ENCODE measurements at regions not wholly inside any gene's neighbourhood (a gene's known extent, or its start where the extent isn't known, plus 50 kb on each side); places are given as distances from the start of the nearest gene placed in this dataset.

DNA sequence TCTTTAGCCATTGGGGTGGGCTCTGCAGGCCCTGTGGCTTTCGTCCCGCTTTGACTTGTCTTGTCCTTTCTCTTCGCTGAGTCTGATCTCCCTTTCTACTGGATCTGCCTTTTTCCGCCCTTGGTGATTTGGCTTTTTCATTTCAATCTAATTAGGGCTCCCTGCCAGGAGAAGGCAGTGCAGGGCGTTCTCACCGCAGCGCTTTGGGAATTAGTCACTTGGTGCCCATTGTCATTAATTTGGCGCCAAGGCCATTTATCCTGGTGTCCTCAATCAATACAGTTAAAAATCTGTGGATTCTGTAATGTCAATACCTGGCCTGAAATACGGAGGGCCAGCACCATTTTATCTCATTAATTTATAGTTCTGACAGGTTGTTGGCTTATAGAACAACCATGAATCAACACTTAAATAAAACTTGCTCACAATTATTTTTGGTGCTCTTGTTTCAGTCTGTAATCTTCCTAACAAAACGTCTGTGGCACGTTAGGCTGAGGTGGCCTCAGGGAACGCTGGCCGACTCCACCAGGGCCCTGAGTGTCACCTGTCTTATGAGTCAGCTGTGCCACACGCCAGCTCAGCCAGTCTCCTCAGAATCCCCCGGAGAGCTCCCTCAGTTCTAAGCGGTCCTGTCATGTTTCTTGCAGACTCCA lies 115.7 kb downstream of the BEGAIN start:
- TF ChIP-seq CTCF (conservative IDR thresholded peaks at IDR 0.05; ENCODE audit: low read depth, low read length), result no peak
- Histone ChIP-seq H3K36me3 (ENCODE audit: insufficient read depth) (no peaks in the 10 kb centered on the region), H3K27me3 (ENCODE audit: insufficient read depth, low read depth) (no peaks in the 10 kb centered on the region), H3K79me2 (ENCODE audit: insufficient read depth, low read depth) (no peaks in the 10 kb centered on the region), H4K20me1 (ENCODE audit: insufficient read depth) (no peaks in the 10 kb centered on the region), H3K4me3 (IDR thresholded peaks at IDR 0.05; ENCODE audit: insufficient read depth, low read depth, low read length) (no peak overlapping the region), H2AFZ (ENCODE audit: low read depth) (no peak overlapping the region), H3K9ac (no peak overlapping the region), H3K4me2 (no peak overlapping the region), H3K27ac (no peak overlapping the region), H3K4me1 (ENCODE audit: low read depth, poor library complexity, severe bottlenecking) (no peaks in the 10 kb centered on the region)

GRCh38 chr14:100472094-100472455 lies 115.1 kb downstream of the BEGAIN start:
- Histone ChIP-seq H3K27ac (no peak overlapping the region), H4K20me1 (ENCODE audit: insufficient read depth) (no peaks in the 10 kb centered on the region), H3K4me1 (ENCODE audit: low read depth, poor library complexity, severe bottlenecking) (no peaks in the 10 kb centered on the region), H3K36me3 (ENCODE audit: insufficient read depth) (no peaks in the 10 kb centered on the region), H2AFZ (ENCODE audit: low read depth) (no peak overlapping the region), H3K4me2 (no peak overlapping the region), H3K4me3 (IDR thresholded peaks at IDR 0.05; ENCODE audit: insufficient read depth, low read depth, low read length) (no peak overlapping the region), H3K79me2 (ENCODE audit: insufficient read depth, low read depth) (no peaks in the 10 kb centered on the region), H3K27me3 (ENCODE audit: insufficient read depth, low read depth) (no peaks in the 10 kb centered on the region), H3K9ac (no peak overlapping the region)
- TF ChIP-seq CTCF (conservative IDR thresholded peaks at IDR 0.05; ENCODE audit: low read depth, low read length), result no peak

DNA sequence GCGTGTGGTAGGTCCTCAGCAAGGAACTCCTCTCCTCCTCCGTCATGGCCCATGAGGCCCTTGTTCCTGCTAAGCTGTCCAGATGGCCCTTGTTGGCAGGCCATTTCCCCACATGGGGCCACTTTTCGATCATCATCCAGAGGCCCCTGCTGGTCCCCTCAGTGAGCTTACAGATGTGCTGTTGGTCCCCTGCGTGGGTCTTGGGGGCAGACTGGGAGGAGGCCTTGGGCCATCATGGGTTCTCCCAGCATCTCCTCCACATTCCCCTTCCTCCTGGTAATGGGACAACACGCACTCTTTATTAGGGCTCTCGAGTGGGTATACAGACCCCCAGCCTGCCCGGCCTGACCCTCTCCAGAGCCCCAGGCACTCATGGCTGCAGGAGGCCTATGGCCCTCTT lies 114.7 kb downstream of the BEGAIN start:
- Histone ChIP-seq H3K36me3 (ENCODE audit: insufficient read depth) (no peaks in the 10 kb centered on the region), H3K27me3 (ENCODE audit: insufficient read depth, low read depth) (no peaks in the 10 kb centered on the region), H3K4me2 (no peak overlapping the region), H3K79me2 (ENCODE audit: insufficient read depth, low read depth) (no peaks in the 10 kb centered on the region), H2AFZ (ENCODE audit: low read depth) (no peak overlapping the region), H3K27ac (no peak overlapping the region), H4K20me1 (ENCODE audit: insufficient read depth) (no peaks in the 10 kb centered on the region), H3K4me3 (IDR thresholded peaks at IDR 0.05; ENCODE audit: insufficient read depth, low read depth, low read length) (no peak overlapping the region), H3K9ac (no peak overlapping the region), H3K4me1 (ENCODE audit: low read depth, poor library complexity, severe bottlenecking) (no peaks in the 10 kb centered on the region)
- TF ChIP-seq CTCF (conservative IDR thresholded peaks at IDR 0.05; ENCODE audit: low read depth, low read length), result no peak

GRCh38 chr14:100473249-100473648 lies 114.0 kb downstream of the BEGAIN start:
- Histone ChIP-seq H3K9ac (no peak overlapping the region), H3K36me3 (ENCODE audit: insufficient read depth) (no peaks in the 10 kb centered on the region)

More at GRCh38 chr14:100473249-100473648, 114.0 kb downstream of the BEGAIN start:
- Histone ChIP-seq H3K27me3 (ENCODE audit: insufficient read depth, low read depth) (no peaks in the 10 kb centered on the region), H4K20me1 (ENCODE audit: insufficient read depth) (no peaks in the 10 kb centered on the region), H3K4me1 (ENCODE audit: low read depth, poor library complexity, severe bottlenecking) (no peaks in the 10 kb centered on the region), H2AFZ (ENCODE audit: low read depth) (no peak overlapping the region), H3K4me2 (no peak overlapping the region), H3K4me3 (IDR thresholded peaks at IDR 0.05; ENCODE audit: insufficient read depth, low read depth, low read length) (no peak overlapping the region), H3K79me2 (ENCODE audit: insufficient read depth, low read depth) (no peaks in the 10 kb centered on the region), H3K27ac (no peak overlapping the region)
- TF ChIP-seq CTCF (conservative IDR thresholded peaks at IDR 0.05; ENCODE audit: low read depth, low read length), result no peak

Measured in KMS-11 (cell line).